Stimulated activated CD8-positive, alpha-beta memory T cell treated with anti-CD3 and anti-CD28 coated beads, Interleukin-2, amount 100 ng/mL, for 1 hour (primary cell): ENCODE measurements at regions not wholly inside any gene's neighbourhood (a gene's known extent, or its start where the extent isn't known, plus 50 kb on each side); places are given as distances from the start of the nearest gene placed in this dataset.

Source experiments
- DNase-seq, 2 donors: peaks; one replicate each; pipeline ENCODE4 v3.0.0-alpha.2; 2020; ENCODE audit warnings: low read depth in 2 of 2

- DNase-seq, result no peak
Observed at GRCh38 chr13:51518827-51519226, 65.4 kb upstream of the WDFY2 start.

- DNase-seq, result no peak
Observed at GRCh38 chr13:51519771-51520216, 64.5 kb upstream of the WDFY2 start.

GRCh38 chr13:51520524-51520923 lies 63.7 kb upstream of the WDFY2 start:
- DNase-seq, result no peak

- no peak for DNase-seq
Observed at GRCh38 chr13:51523082-51523518, 61.2 kb upstream of the WDFY2 start.

GRCh38 chr13:51524312-51524711 lies 60.0 kb upstream of the WDFY2 start:
- no peak for DNase-seq

- DNase-seq, result no peak
Observed at GRCh38 chr13:51524829-51525566, 59.3 kb upstream of the WDFY2 start.

- DNase-seq, result no peak
Observed at GRCh38 chr13:51525567-51526167, 58.6 kb upstream of the WDFY2 start.

- DNase-seq, result no peak
Observed at GRCh38 chr13:51526202-51526601, 58.1 kb upstream of the WDFY2 start.

- DNase-seq, result no peak
Observed at GRCh38 chr13:51532736-51533197, 51.5 kb upstream of the WDFY2 start.

- DNase-seq, result peak; percentile 27
Observed at GRCh38 chr13:51534041-51534817, 50.0 kb upstream of the WDFY2 start.
